Naive thymus-derived CD4-positive, alpha-beta T cell (primary cell): ENCODE measurements at regions not wholly inside any gene's neighbourhood (a gene's known extent, or its start where the extent isn't known, plus 50 kb on each side); places are given as distances from the start of the nearest gene placed in this dataset.

Experiments used
- ATAC-seq: fragments of 150-1000 bp; cut with Tn5 transposase; 2 replicates; pipeline ENCODE4 v1.10.0; 2021; ENCODE audit warnings: mild to moderate bottlenecking, moderate library complexity
- CTCF ChIA-PET: fragments of 350-600 bp; sonication (Branson Sonifier 250); formaldehyde crosslinking; loops from one replicate; lab custom pipeline; 2021; ENCODE audit warnings: antibody characterized with exemption; lab: Charles Lee
- POLR2A ChIA-PET: fragments of 350-600 bp; sonication (Branson Sonifier 250); formaldehyde crosslinking; loops from one replicate; lab custom pipeline; 2021; ENCODE audit warnings: antibody characterized with exemption, inconsistent platforms; lab: Charles Lee
- DNase-seq, 9 donors: peaks; one replicate each; pipeline versions ENCODE4 v3.0.0 to v3.0.0-alpha.2; 2020 to 2022; ENCODE audit warnings: mixed read lengths in 1 of 9
- H3K27ac ChIP-seq: one replicate; pipeline ENCODE4 v1.7.0; 2013; ENCODE audit warnings: mild to moderate bottlenecking, low read depth, low read length, moderate library complexity
- H3K27me3 ChIP-seq, 2 donors: one replicate each; pipeline ENCODE4 v1.7.0; 2013; ENCODE audit warnings: low read length in 2 of 2, mild to moderate bottlenecking in 2 of 2, moderate library complexity in 2 of 2; ENCODE audit not compliant: control insufficient read depth in 2 of 2, insufficient read depth in 2 of 2
- H3K36me3 ChIP-seq, 3 experiments: 1 replicate in 2 of 3; 2 replicates in 1 of 3; pipeline ENCODE4 v1.7.0; 2013; ENCODE audit warnings: low read length in 3 of 3, mild to moderate bottlenecking in 3 of 3, moderate library complexity in 1 of 3; ENCODE audit not compliant: insufficient read depth in 3 of 3, control insufficient read depth in 2 of 3
- H3K4me1 ChIP-seq, 2 donors: one replicate each; pipeline ENCODE4 v1.7.0; 2013; ENCODE audit warnings: low read length in 2 of 2, mild to moderate bottlenecking in 2 of 2, moderate library complexity in 1 of 2; ENCODE audit not compliant: control insufficient read depth in 2 of 2, insufficient read depth in 2 of 2
- H3K4me3 ChIP-seq: 2 replicates; pipeline ENCODE4 v1.7.0; 2013; ENCODE audit warnings: mild to moderate bottlenecking, low read length
- H3K9me3 ChIP-seq, 3 experiments: 1 replicate in 2 of 3; 2 replicates in 1 of 3; pipeline ENCODE4 v1.7.0; 2013; ENCODE audit warnings: low read length in 3 of 3; ENCODE audit not compliant: control insufficient read depth in 2 of 3
- H3K27ac Mint-ChIP-seq, 9 donors: one replicate each; pipeline ENCODE4 v1.8.0; 2020 to 2022; ENCODE audit warnings: mixed read lengths in 9 of 9, mild to moderate bottlenecking in 8 of 9, moderate library complexity in 5 of 9, inconsistent platforms in 2 of 9
- H3K27me3 Mint-ChIP-seq, 5 donors: one replicate each; pipeline ENCODE4 v1.8.0; 2021 to 2022; ENCODE audit warnings: mixed read lengths in 5 of 5, mild to moderate bottlenecking in 1 of 5
- H3K36me3 Mint-ChIP-seq, 5 donors: one replicate each; pipeline ENCODE4 v1.8.0; 2020 to 2022; ENCODE audit warnings: mixed read lengths in 5 of 5, mild to moderate bottlenecking in 3 of 5, inconsistent platforms in 1 of 5
- H3K4me1 Mint-ChIP-seq, 7 donors: one replicate each; pipeline ENCODE4 v1.8.0; 2020 to 2022; ENCODE audit warnings: mixed read lengths in 7 of 7, mild to moderate bottlenecking in 3 of 7, inconsistent platforms in 1 of 7
- H3K4me3 Mint-ChIP-seq, 10 donors: one replicate each; pipeline ENCODE4 v1.8.0; 2020 to 2022; ENCODE audit warnings: mild to moderate bottlenecking in 10 of 10, mixed read lengths in 10 of 10, moderate library complexity in 6 of 10, inconsistent platforms in 2 of 10
- H3K9me3 Mint-ChIP-seq, 11 donors: one replicate each; pipeline ENCODE4 v1.8.0; 2020 to 2022; ENCODE audit warnings: mixed read lengths in 11 of 11, mild to moderate bottlenecking in 4 of 11, inconsistent platforms in 1 of 11, moderate library complexity in 1 of 11
- intact Hi-C, 2 donors: fragments of 100-400 bp; cut with micrococcal nuclease; formaldehyde crosslinking; loops; one replicate each; pipeline ENCODE4 v1.15.1; 2023

DNA sequence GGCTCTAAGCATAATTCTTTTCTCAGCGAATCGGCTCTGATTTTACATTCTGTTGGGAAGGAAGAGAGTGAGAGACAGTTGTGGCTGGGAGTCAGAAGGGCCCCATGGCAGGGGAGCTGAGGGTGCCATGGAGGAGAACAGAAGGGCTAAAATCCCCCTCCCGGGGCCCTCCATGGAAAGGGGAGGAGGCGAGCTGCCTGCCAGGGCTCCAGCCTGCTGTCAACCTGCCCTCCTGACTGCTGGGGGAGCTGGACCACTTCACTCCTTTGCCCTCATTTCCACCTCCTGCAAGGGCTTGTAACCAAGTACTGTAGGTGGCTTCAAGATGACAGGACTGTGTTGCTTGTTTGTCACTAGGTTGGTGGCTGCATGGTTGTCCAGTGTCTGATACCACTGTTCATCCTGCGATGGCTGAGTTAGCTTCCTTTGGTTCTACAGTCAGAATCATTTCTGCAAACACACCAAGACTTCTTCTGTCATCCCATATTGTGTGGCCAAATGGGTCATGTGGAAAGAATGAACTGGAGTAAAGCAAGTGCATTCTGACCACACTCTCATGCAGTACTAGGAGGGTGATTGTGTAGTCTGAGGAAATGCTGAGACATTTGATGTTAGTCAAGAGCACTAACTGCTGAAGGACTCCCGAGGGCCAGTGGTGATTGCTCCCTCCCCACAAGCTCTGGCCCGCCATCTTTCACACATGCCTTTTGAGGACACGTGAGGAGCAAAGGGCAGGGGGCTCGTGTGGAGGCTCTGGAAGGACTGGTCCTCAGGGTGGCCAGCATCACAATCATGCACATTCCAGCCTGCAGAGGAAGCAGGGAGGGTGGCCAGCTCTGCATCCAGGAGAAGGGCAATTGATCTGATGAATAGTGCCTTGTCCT lies 307.2 kb downstream of the GADD45G start:
- no peaks in the 10 kb centered on the region for H3K4me1 ChIP-seq
- H3K4me1 Mint-ChIP-seq = peaks cover 0 to 4% (median 0%) of the 10 kb centered on the region in 7 donors
- no peaks in the 10 kb centered on the region for H3K27me3 ChIP-seq
- H3K4me3 ChIP-seq = no peak overlapping the region
- no peak overlapping the region for H3K4me3 Mint-ChIP-seq
- ATAC-seq = no peak
- H3K27ac ChIP-seq = no peak overlapping the region
- H3K36me3 ChIP-seq = no peaks in the 10 kb centered on the region
- no peak for DNase-seq
- CTCF ChIA-PET = no interaction called here
- H3K9me3 Mint-ChIP-seq = peaks cover 0 to 4% (median 0%) of the 10 kb centered on the region in 11 donors
- POLR2A ChIA-PET = interaction anchor here (0.6 kb wide), 1 partner anchor 9 kb away, joined by 3 read pairs; no protein-coding TSS in a partner anchor
- H3K27ac Mint-ChIP-seq = no peak overlapping the region
- H3K27me3 Mint-ChIP-seq = peaks cover 0 to 34% (median 0%) of the 10 kb centered on the region in 5 donors
- H3K36me3 Mint-ChIP-seq = peaks cover 0 to 2% (median 0%) of the 10 kb centered on the region in 5 donors
- intact Hi-C loops = no loop called here
- no peaks in the 10 kb centered on the region for H3K9me3 ChIP-seq

GRCh38 chr9:89912605-89912953 lies 307.8 kb downstream of the GADD45G start:
- no peak for ATAC-seq
- no peak overlapping the region for H3K4me3 ChIP-seq
- H3K9me3 ChIP-seq = no peaks in the 10 kb centered on the region
- Mint-ChIP-seq H3K9me3 (peaks cover 0 to 4% (median 0%) of the 10 kb centered on the region in 11 donors), H3K27me3 (peaks cover 0 to 28% (median 3%) of the 10 kb centered on the region in 5 donors), H3K27ac (no peak overlapping the region), H3K36me3 (peaks cover 0 to 2% (median 0%) of the 10 kb centered on the region in 5 donors), H3K4me1 (no peaks in the 10 kb centered on the region), H3K4me3 (no peak overlapping the region)
- no peaks in the 10 kb centered on the region for H3K36me3 ChIP-seq
- no peak overlapping the region for H3K27ac ChIP-seq
- H3K4me1 ChIP-seq = no peaks in the 10 kb centered on the region
- POLR2A ChIA-PET = no interaction called here
- intact Hi-C loops = no loop called here
- CTCF ChIA-PET = no interaction called here
- H3K27me3 ChIP-seq = no peaks in the 10 kb centered on the region
- DNase-seq = no peak

GRCh38 chr9:89915187-89915586 lies 310.4 kb downstream of the GADD45G start:
- Mint-ChIP-seq H3K36me3 (no peaks in the 10 kb centered on the region), H3K9me3 (peaks cover 0 to 1% (median 0%) of the 10 kb centered on the region in 11 donors), H3K27me3 (peaks cover 0 to 19% (median 8%) of the 10 kb centered on the region in 5 donors), H3K4me1 (peaks cover 4 to 9% (median 4%) of the 10 kb centered on the region in 7 donors), H3K27ac (no peak overlapping the region), H3K4me3 (no peak overlapping the region)
- no peaks in the 10 kb centered on the region for H3K27me3 ChIP-seq
- DNase-seq = no peak
- POLR2A ChIA-PET = no interaction called here
- no peak for ATAC-seq
- CTCF ChIA-PET = interaction anchor here (0.7 to 1.5 kb wide), 2 partner anchors 30 to 312 kb away, joined by 3 to 4 read pairs; no protein-coding TSS in a partner anchor
- no peak overlapping the region for H3K27ac ChIP-seq
- no peaks in the 10 kb centered on the region for H3K36me3 ChIP-seq
- H3K9me3 ChIP-seq = no peaks in the 10 kb centered on the region
- intact Hi-C loops = loop anchor here in 1 of 2 donors (5.0 kb wide), 1 partner anchor 213 kb away; no protein-coding TSS in a partner anchor
- no peak overlapping the region for H3K4me3 ChIP-seq
- no peaks in the 10 kb centered on the region for H3K4me1 ChIP-seq

DNA sequence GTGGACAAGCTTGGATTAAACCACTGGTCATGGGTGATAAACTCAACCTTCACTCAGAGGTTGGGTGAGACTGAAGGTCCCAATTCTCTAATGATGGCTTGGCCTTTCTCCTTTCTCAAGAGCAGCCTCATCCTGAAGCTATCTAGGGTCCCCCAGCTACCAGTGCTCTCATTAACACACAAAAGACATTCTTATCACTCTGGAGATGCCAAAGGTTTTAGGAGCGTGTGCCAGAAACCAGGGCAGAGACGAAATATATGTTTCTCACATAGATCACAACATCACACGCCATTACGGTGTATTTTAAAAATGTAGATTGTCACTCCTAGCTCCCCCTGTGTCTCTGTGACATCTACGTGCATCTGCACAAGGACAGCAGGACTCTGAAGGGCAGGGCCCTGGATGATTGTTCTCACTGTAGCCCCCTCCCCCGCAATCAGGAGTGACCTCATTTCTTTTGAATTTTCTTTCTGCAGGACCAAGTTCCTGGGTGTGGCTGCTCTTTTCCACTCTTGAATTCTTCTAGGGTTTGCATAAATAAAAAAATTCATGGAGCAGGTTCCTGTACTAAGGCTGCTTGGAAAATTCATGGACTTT lies 311.3 kb downstream of the GADD45G start:
- peaks cover 0 to 17% (median 8%) of the 10 kb centered on the region in 5 donors for H3K27me3 Mint-ChIP-seq
- intact Hi-C loops = loop anchor here in 1 of 2 donors (5.0 kb wide), 1 partner anchor 214 kb away; no protein-coding TSS in a partner anchor
- ATAC-seq (no peak), DNase-seq (no peak)
- no peak overlapping the region for H3K4me3 Mint-ChIP-seq
- H3K27ac ChIP-seq = no peak overlapping the region
- H3K4me1 Mint-ChIP-seq = peaks cover 4 to 9% (median 4%) of the 10 kb centered on the region in 7 donors
- no peaks in the 10 kb centered on the region for H3K4me1 ChIP-seq
- no peaks in the 10 kb centered on the region for H3K27me3 ChIP-seq
- POLR2A ChIA-PET = no interaction called here
- CTCF ChIA-PET = interaction anchor here (0.7 to 1.5 kb wide), 2 partner anchors 29 to 313 kb away, joined by 3 to 4 read pairs; no protein-coding TSS in a partner anchor
- no peaks in the 10 kb centered on the region for H3K36me3 Mint-ChIP-seq
- H3K36me3 ChIP-seq = no peaks in the 10 kb centered on the region
- peaks cover 0 to 1% (median 0%) of the 10 kb centered on the region in 11 donors for H3K9me3 Mint-ChIP-seq
- H3K9me3 ChIP-seq = no peaks in the 10 kb centered on the region
- no peak overlapping the region for H3K27ac Mint-ChIP-seq
- H3K4me3 ChIP-seq = no peak overlapping the region

GRCh38 chr9:89917861-89918260 lies 313.0 kb downstream of the GADD45G start:
- intact Hi-C loops = loop anchor here in 1 of 2 donors (2.0 to 5.0 kb wide), 2 partner anchors 185 to 216 kb away; no protein-coding TSS in a partner anchor
- no peak for ATAC-seq
- H3K4me3 Mint-ChIP-seq = no peak overlapping the region
- no peak for DNase-seq
- no peaks in the 10 kb centered on the region for H3K4me1 ChIP-seq
- H3K27me3 Mint-ChIP-seq = peaks cover 0 to 17% (median 7%) of the 10 kb centered on the region in 5 donors
- peaks cover 0 to 1% (median 0%) of the 10 kb centered on the region in 11 donors for H3K9me3 Mint-ChIP-seq
- H3K27ac ChIP-seq = no peak overlapping the region
- CTCF ChIA-PET = no interaction called here
- H3K36me3 Mint-ChIP-seq = no peaks in the 10 kb centered on the region
- H3K36me3 ChIP-seq = no peaks in the 10 kb centered on the region
- no peak overlapping the region for H3K4me3 ChIP-seq
- H3K27me3 ChIP-seq = no peaks in the 10 kb centered on the region
- H3K4me1 Mint-ChIP-seq = peaks cover 4 to 9% (median 4%) of the 10 kb centered on the region in 7 donors
- POLR2A ChIA-PET = no interaction called here
- no peaks in the 10 kb centered on the region for H3K9me3 ChIP-seq
- peak overlapping the region in 1 of 9 donors; percentile 33 for H3K27ac Mint-ChIP-seq

DNA sequence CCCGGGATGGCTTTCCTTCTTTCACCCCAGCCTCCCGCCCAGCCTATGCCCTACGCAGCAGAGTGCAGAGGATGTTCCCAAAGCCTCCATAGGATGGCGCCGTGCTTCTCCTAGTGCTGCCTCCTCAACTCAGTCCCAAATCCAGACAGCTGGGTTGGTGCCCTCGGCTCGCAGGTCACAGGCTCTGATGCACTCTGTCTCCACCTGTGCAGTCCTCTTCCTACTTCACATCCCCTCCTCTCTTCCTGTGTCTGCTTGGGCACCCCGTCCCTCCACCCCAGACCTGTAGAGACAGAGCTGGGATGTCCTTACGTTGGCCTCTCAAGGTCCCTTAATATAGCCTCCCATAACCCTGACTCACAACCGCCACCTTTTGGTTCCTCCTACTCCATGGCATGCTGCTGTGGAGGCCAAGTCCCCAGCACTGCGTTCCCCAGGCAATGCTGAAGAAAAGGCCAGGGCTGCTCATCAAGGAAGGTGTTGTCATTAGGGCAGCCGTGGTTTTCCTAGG lies 314.4 kb downstream of the GADD45G start:
- H3K9me3 Mint-ChIP-seq = peaks cover 0 to 1% (median 0%) of the 10 kb centered on the region in 11 donors
- H3K36me3 Mint-ChIP-seq = no peaks in the 10 kb centered on the region
- H3K27me3 Mint-ChIP-seq = peaks cover 0 to 17% (median 7%) of the 10 kb centered on the region in 5 donors
- ChIA-PET POLR2A (no interaction called here), CTCF (interaction anchor here (0.6 kb wide), 1 partner anchor 142 kb away, joined by 3 read pairs; no protein-coding TSS in a partner anchor)
- H3K27ac Mint-ChIP-seq = peak overlapping the region in 1 of 9 donors; percentile 15
- H3K4me1 Mint-ChIP-seq = peaks cover 4 to 15% (median 8%) of the 10 kb centered on the region in 7 donors
- Histone ChIP-seq H3K4me1 (no peaks in the 10 kb centered on the region), H3K27me3 (no peaks in the 10 kb centered on the region), H3K36me3 (no peaks in the 10 kb centered on the region), H3K4me3 (no peak overlapping the region), H3K27ac (no peak overlapping the region), H3K9me3 (no peaks in the 10 kb centered on the region)
- ATAC-seq = peak; percentile 77
- DNase-seq = peak in 8 of 9 donors; percentile 14 to 53 (median 23)
- H3K4me3 Mint-ChIP-seq = peak overlapping the region in 3 of 10 donors; percentile 10 to 48 (median 17)
- intact Hi-C loops = loop anchor here (1.0 to 5.0 kb wide), 4 partner anchors 184 to 321 kb away; no protein-coding TSS in a partner anchor
